Right cardiac atrium (tissue), 5 donors: ENCODE measurements at regions not wholly inside any gene's neighbourhood (a gene's known extent, or its start where the extent isn't known, plus 50 kb on each side); places are given as distances from the start of the nearest gene placed in this dataset.

ENCODE experiments used
- ATAC-seq, 2 donors: fragments of 200-7000 bp; cut with Tn5 transposase; one replicate each; pipeline versions ENCODE4 v1.8.0 to v1.9.1; 2020; ENCODE audit warnings: moderate library complexity in 2 of 2, mild to moderate bottlenecking in 1 of 2
- DNase-seq, 3 donors: peaks; one replicate each; pipeline ENCODE4 v3.0.0-alpha.2; 2020
- H3K27ac ChIP-seq: one replicate; pipeline ENCODE4 v1.5.1; 2013; ENCODE audit warnings: mild to moderate bottlenecking, low read length, control low read depth, moderate library complexity
- H3K27me3 ChIP-seq: one replicate; pipeline ENCODE4 v1.6.1; 2013; ENCODE audit not compliant: control insufficient read depth, insufficient read depth
- H3K4me1 ChIP-seq: one replicate; pipeline ENCODE4 v1.6.1; 2013; ENCODE audit warnings: low read length; ENCODE audit not compliant: control insufficient read depth, insufficient read depth
- H3K4me3 ChIP-seq: one replicate; pipeline ENCODE4 v1.5.1; 2013; ENCODE audit warnings: low read length, control low read depth
- H3K9me3 ChIP-seq: one replicate; pipeline ENCODE4 v1.6.1; 2013; ENCODE audit warnings: low read length; ENCODE audit not compliant: control insufficient read depth
- WGBS: extraction: QIAGEN DNeasy Blood & Tissue Kit; methylation state at CpG from one replicate; pipeline ENCODE4 v1.1.7; 2013; 5-methylcytosine and 5-hydroxymethylcytosine counted together
- intact Hi-C, 4 donors: fragments of 100-400 bp; cut with DNase I; formaldehyde crosslinking; loops; one replicate each; pipeline versions ENCODE4 v1.11.0 to v1.14.0; 2022 to 2023
- donor health status: healthy with polysubstance abuse.
- donor health status: DM: no; HTN: yes; CAD: no.
- donor health status: DM: no; HTN: no; CAD: no.
- donor health status: DM: no; HTN: yes; CAD: no; lungs with severe emphysema.
- donor health status: DM: yes; HTN: yes; CAD: no.

GRCh38 chr14:83301791-83302190 lies 1768.1 kb upstream of the SEL1L start:
- no peak for DNase-seq
- Histone ChIP-seq H3K4me1 (no peaks in the 10 kb centered on the region), H3K27me3 (no peaks in the 10 kb centered on the region), H3K27ac (no peak overlapping the region), H3K9me3 (no peaks in the 10 kb centered on the region), H3K4me3 (no peak overlapping the region)
- WGBS, result 52% methylated on average over 3 of the region's 3 CpGs
- intact Hi-C loops, result no loop called here
- ATAC-seq, result no peak

- H3K9me3 ChIP-seq, result no peaks in the 10 kb centered on the region
- no peak for DNase-seq
- H3K4me3 ChIP-seq, result no peak overlapping the region
- intact Hi-C loops, result no loop called here
- H3K27ac ChIP-seq, result no peak overlapping the region
- H3K4me1 ChIP-seq, result no peaks in the 10 kb centered on the region
- H3K27me3 ChIP-seq, result no peaks in the 10 kb centered on the region
- 95% methylated on average over 1 of the region's 1 CpG for WGBS
- ATAC-seq, result no peak
Observed at GRCh38 chr14:83309211-83309610, 1775.6 kb upstream of the SEL1L start.

GRCh38 chr14:83309833-83310232 lies 1776.2 kb upstream of the SEL1L start:
- Histone ChIP-seq H3K4me3 (no peak overlapping the region), H3K9me3 (no peaks in the 10 kb centered on the region), H3K27me3 (no peaks in the 10 kb centered on the region), H3K4me1 (no peaks in the 10 kb centered on the region), H3K27ac (no peak overlapping the region)
- no peak for ATAC-seq
- 65% methylated on average over 3 of the region's 3 CpGs for WGBS
- intact Hi-C loops, result no loop called here
- no peak for DNase-seq

GRCh38 chr14:83312511-83312910 lies 1778.9 kb upstream of the SEL1L start:
- Histone ChIP-seq H3K4me3 (no peak overlapping the region), H3K27me3 (no peaks in the 10 kb centered on the region), H3K4me1 (no peaks in the 10 kb centered on the region), H3K27ac (no peak overlapping the region), H3K9me3 (no peaks in the 10 kb centered on the region)
- WGBS, result 75% methylated on average over 2 of the region's 2 CpGs
- no peak for ATAC-seq
- no peak for DNase-seq
- intact Hi-C loops, result no loop called here

- 77% methylated on average over 2 of the region's 2 CpGs for WGBS
- Histone ChIP-seq H3K4me1 (no peaks in the 10 kb centered on the region), H3K27ac (no peak overlapping the region), H3K9me3 (no peaks in the 10 kb centered on the region), H3K27me3 (no peaks in the 10 kb centered on the region), H3K4me3 (no peak overlapping the region)
- DNase-seq, result no peak
- ATAC-seq, result no peak
- intact Hi-C loops, result no loop called here
Observed at GRCh38 chr14:83314764-83315163, 1781.1 kb upstream of the SEL1L start.

- ATAC-seq, result no peak
- WGBS, result 92% methylated on average over 1 of the region's 1 CpG
- Histone ChIP-seq H3K4me1 (no peaks in the 10 kb centered on the region), H3K4me3 (no peak overlapping the region), H3K27ac (no peak overlapping the region), H3K9me3 (no peaks in the 10 kb centered on the region), H3K27me3 (no peaks in the 10 kb centered on the region)
- DNase-seq, result no peak
- intact Hi-C loops, result no loop called here
Observed at GRCh38 chr14:83316356-83316755, 1782.7 kb upstream of the SEL1L start.

GRCh38 chr14:83320837-83321236 lies 1787.2 kb upstream of the SEL1L start:
- intact Hi-C loops, result no loop called here
- Histone ChIP-seq H3K4me1 (no peaks in the 10 kb centered on the region), H3K9me3 (no peaks in the 10 kb centered on the region), H3K4me3 (no peak overlapping the region), H3K27ac (no peak overlapping the region), H3K27me3 (no peaks in the 10 kb centered on the region)
- ATAC-seq, result no peak
- 86% methylated on average over 2 of the region's 2 CpGs for WGBS
- no peak for DNase-seq

- Histone ChIP-seq H3K4me3 (no peak overlapping the region), H3K4me1 (no peaks in the 10 kb centered on the region), H3K27me3 (no peaks in the 10 kb centered on the region), H3K9me3 (no peaks in the 10 kb centered on the region), H3K27ac (no peak overlapping the region)
- DNase-seq (no peak), ATAC-seq (no peak)
- 97% methylated on average over 2 of the region's 2 CpGs for WGBS
- intact Hi-C loops, result no loop called here
Observed at GRCh38 chr14:83331513-83331912, 1797.9 kb upstream of the SEL1L start.

- Histone ChIP-seq H3K27ac (no peak overlapping the region), H3K9me3 (no peaks in the 10 kb centered on the region), H3K4me3 (no peak overlapping the region), H3K27me3 (no peaks in the 10 kb centered on the region), H3K4me1 (no peaks in the 10 kb centered on the region)
- intact Hi-C loops, result no loop called here
- 53% methylated on average over 9 of the region's 9 CpGs for WGBS
- DNase-seq (peak; percentile 68 to 78 (median 70)), ATAC-seq (peak; percentile 50 to 78)
Observed at GRCh38 chr14:83342590-83342989, 1808.9 kb upstream of the SEL1L start.

- Histone ChIP-seq H3K4me3 (no peak overlapping the region), H3K4me1 (no peaks in the 10 kb centered on the region), H3K27me3 (no peaks in the 10 kb centered on the region), H3K9me3 (no peaks in the 10 kb centered on the region), H3K27ac (no peak overlapping the region)
- DNase-seq, result no peak
- intact Hi-C loops, result no loop called here
- 44% methylated on average over 1 of the region's 1 CpG for WGBS
- no peak for ATAC-seq
Observed at GRCh38 chr14:83347874-83348273, 1814.2 kb upstream of the SEL1L start.

- H3K4me3 ChIP-seq, result no peak overlapping the region
- no peaks in the 10 kb centered on the region for H3K4me1 ChIP-seq
- intact Hi-C loops, result no loop called here
- no peak for ATAC-seq
- no peak for DNase-seq
- H3K27me3 ChIP-seq, result no peaks in the 10 kb centered on the region
- H3K27ac ChIP-seq, result no peak overlapping the region
- H3K9me3 ChIP-seq, result no peaks in the 10 kb centered on the region
- WGBS, result 85% methylated on average over 2 of the region's 2 CpGs
Observed at GRCh38 chr14:83355609-83356008, 1822.0 kb upstream of the SEL1L start.

- 92% methylated on average over 5 of the region's 5 CpGs for WGBS
Observed at GRCh38 chr14:83356080-83356479, 1822.4 kb upstream of the SEL1L start.

More at GRCh38 chr14:83356080-83356479, 1822.4 kb upstream of the SEL1L start:
- no peak overlapping the region for H3K4me3 ChIP-seq
- H3K9me3 ChIP-seq, result no peaks in the 10 kb centered on the region
- no peak for DNase-seq
- ATAC-seq, result no peak
- no peaks in the 10 kb centered on the region for H3K4me1 ChIP-seq
- H3K27me3 ChIP-seq, result no peaks in the 10 kb centered on the region
- intact Hi-C loops, result no loop called here
- no peak overlapping the region for H3K27ac ChIP-seq
